Limb (tissue), 2 donors: ENCODE measurements at regions not wholly inside any gene's neighbourhood (a gene's known extent, or its start where the extent isn't known, plus 50 kb on each side); places are given as distances from the start of the nearest gene placed in this dataset.

Source experiments
- DNase-seq, 2 donors: peaks; one replicate each; pipeline ENCODE4 v3.0.0-alpha.2; 2016; ENCODE audit errors: extremely low spot score in 2 of 2

DNA sequence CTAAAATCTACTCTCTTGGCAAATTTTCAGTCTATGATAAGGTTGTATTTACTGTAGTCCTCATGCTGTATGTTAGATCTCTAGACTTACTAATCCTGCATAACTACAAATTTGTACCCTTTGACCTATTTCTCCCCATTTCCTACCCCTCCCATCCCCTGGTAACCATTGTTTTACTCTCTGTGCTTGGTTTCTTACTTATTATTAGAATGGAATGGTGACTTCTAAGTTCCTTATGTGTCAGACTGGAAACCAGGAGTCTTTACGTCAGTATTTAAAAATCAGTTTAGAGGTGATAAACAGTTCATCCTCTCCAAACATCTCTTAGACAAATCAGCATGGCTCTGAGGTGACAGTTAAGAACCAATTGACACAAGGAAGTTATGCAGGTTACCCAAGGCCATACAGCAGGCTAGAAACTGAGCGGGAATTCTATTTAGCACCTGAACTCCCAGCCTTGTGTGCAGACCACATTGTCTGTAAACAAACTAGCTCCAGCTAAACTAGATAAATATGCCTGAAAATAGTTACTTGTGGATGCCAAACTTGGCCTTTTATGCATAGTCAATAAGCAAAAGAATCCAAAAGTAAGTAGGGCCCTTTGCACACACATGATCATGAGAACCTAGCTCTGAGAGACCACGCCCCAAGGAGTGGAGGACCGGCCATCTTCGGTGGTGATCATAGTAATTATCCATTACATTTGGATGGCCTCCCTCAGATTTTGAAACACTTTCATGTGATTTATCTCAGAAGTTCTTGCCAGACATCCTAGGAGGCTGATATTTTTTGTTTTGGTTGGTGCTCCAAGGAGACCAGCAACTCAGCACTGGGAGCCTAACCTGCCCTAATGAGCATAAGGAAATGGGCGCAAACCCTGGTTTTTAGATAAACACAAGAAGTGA lies 72.3 kb upstream of the BOC start:
- DNase-seq = no peak

- DNase-seq = no peak
These were observed 70.5 kb upstream of the BOC start for GRCh38 chr3:113140876-113141275.

DNA sequence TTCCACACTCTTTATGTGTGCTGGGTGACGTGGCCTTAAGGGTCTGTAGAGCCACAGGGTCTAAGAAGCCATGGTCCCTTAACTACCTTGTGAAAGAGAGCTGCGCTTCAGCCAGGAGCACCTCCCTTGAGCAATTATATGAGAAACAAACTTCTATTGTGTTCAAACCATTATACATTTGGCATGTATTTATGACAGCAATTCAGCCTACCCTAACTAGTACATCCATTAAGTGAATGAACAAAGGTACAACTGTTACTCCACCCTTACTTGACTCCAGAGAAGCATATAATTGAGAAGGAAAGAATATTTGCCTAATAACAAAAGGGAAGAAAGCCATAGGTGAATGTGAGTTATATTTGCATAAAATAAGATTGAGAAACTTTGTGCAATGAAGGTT lies 69.8 kb upstream of the BOC start:
- DNase-seq = no peak

- DNase-seq = no peak
These were observed 68.9 kb upstream of the BOC start for GRCh38 chr3:113142476-113142875.

- no peak for DNase-seq
These were observed 68.0 kb upstream of the BOC start for GRCh38 chr3:113143353-113143752.

DNA sequence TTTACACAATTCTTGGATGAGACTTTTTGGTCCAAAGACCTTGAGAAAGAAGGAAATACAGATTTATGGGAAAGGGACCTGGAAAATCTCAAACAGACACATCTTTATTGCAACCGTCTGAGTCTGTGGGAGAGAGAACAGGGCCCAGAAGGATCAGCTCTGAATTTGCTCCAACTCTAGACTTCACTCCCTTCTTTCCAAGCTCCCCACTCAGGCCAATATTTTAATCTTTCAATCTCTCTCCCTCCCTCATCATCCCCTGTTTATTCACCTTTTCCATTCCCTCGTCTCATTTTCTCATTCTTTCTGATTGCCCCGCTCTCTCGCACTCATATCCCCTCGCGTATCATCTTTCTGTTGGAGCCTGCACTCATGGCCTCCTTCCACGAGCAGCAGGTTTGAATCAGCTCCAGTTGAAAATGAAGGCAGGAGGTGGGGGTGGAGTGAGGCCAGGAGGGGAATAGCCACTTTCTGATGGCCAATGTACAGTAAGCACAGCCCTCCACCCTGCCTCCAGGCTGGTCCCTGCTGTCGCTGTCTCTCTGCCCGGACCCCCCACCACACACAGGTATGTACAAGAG lies 63.6 kb upstream of the BOC start:
- DNase-seq = peak; percentile 85

- no peak for DNase-seq
These were observed 63.1 kb upstream of the BOC start for GRCh38 chr3:113148284-113148683.

DNA sequence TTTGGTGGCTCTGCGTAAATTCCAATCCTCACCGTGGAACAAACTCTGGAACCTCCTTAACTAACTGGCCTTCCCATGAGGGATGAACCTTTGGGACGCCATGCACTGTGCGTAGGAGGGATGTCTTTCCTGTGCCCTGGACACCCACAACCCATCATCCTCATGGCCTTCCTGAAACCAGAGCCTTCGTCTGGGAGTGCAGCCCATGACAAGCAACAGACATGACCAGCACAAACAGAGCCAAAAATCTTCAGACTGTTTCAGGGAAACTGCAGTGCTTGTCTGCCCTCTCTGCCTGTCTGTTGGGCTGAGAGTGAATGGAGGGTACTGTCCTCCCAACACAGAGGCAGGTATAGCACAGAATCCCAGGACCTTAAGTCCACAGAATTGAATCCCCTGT lies 61.1 kb upstream of the BOC start:
- no peak for DNase-seq

GRCh38 chr3:113151461-113152031 lies 59.8 kb upstream of the BOC start:
- peak; percentile 54 to 58 for DNase-seq

GRCh38 chr3:113152849-113153248 lies 58.5 kb upstream of the BOC start:
- DNase-seq = no peak

- no peak for DNase-seq
These were observed 57.8 kb upstream of the BOC start for GRCh38 chr3:113153499-113154107.

DNA sequence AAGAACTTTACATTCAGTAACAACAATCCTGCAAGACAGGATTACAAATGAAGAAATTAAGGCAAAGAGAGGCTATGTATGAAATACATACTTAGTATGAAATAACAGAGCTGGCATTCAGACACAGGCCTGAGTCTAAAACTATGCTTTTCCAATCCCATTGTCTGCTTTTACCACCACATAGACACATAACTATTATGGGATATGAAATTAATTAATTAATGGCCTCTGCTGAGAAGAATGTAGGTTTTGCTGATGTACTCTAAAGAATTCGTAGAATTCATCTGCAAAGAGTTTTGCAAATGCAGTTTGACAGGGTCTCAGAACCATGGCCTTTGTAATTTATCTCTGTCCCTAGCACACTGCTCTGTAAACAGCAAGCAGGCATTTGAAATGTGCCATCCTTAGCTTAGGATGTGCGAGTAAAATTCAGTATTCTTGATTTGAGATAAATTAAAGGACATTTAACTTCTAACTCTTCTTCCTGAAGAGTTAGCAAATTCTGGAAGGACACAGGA lies 54.5 kb upstream of the BOC start:
- no peak for DNase-seq

DNA sequence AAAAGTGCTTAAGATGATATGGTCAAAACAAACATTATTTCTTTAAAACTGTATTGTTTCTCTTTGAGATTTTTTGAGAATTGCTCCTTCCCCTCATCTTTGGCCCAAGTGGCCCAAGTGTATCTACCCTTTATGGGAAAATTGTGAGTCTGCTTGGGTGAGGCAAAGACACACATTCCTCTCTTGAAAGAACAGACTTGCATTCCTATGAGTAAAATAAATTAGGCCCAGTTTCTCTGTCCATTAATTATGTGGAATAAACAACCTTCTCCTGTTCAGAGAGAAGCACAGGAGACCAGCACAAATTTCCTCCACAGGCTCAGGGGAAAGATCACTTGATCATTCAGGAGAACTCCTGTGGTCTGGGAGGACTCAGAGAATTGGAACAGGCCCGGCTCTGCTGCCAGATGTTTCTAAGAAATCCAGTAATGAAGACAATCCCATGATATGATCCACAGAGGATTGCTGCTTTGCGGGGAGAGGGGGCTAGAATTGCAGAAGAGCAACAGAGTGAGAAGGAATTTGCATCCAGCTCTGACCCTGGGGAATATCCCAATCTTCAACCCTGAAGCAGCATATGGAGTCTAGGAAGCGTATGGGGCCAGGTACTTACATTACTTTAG lies 53.8 kb upstream of the BOC start:
- DNase-seq = peak in 1 of 2 donors; percentile 72

- DNase-seq = no peak
These were observed 53.2 kb upstream of the BOC start for GRCh38 chr3:113158171-113158570.
